ENCODE measurements at regions not wholly inside any gene's neighbourhood (a gene's known extent, or its start where the extent isn't known, plus 50 kb on each side); places are given as distances from the start of the nearest gene placed in this dataset.
"Not testable (repeated sequence)": the region's sequence is repeated elsewhere in the genome, so short reads cannot be mapped to it uniquely, and the experiment has no call there.

GRCh38 chr13:64077132-64077835 is 2661.6 kb upstream of the PCDH20 start:
- not testable (repeated sequence) for TF ChIP-seq RAD21 (IDR thresholded peaks at IDR 0.05; ENCODE audit: low read depth); CTCF (IDR thresholded peaks at IDR 0.05 in 2 of 3, conservative IDR thresholded peaks at IDR 0.05 in 1 of 3; ENCODE audit: borderline replicate concordance in 1 of 3, insufficient read depth in 1 of 3, low read depth in 2 of 3, low read length in 2 of 3); EZH2phosphoT487 (IDR thresholded peaks at IDR 0.05; ENCODE audit: borderline replicate concordance); EGR1 (IDR thresholded peaks at IDR 0.05; ENCODE audit: low read depth)

All from HCT116 (cell line).